Stimulated activated naive CD4-positive, alpha-beta T cell treated with Interleukin-2 at 50 U/mL for 16 hours (primary cell): ENCODE measurements at regions not wholly inside any gene's neighbourhood (a gene's known extent, or its start where the extent isn't known, plus 50 kb on each side); places are given as distances from the start of the nearest gene placed in this dataset.
"Not testable (repeated sequence)": the region's sequence is repeated elsewhere in the genome, so short reads cannot be mapped to it uniquely, and the experiment has no call there.

Source experiments
- DNase-seq: peaks from one replicate; lab custom pipeline; 2025; lab: John Stamatoyannopoulos, UW

DNA sequence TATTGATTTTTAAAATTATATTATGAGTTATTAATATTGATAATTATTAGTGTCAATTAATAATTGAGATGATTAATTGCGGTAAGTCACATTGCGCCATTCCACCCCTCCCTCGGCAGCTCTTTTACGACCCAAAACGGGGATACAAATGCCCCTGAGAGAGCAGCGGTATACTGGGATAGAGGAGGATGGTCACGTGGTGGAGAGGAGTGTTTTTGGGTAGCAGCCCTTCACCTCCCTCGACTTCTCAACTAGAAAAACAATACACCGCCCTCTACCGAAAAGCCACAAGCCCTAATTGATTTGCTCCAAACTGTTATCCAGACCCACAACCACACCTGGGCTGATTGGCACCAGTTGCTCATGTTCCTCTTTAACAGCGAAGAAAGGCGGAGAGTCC, 71.0 kb downstream of the DAPL1 start:
- DNase-seq: not testable (repeated sequence)

DNA sequence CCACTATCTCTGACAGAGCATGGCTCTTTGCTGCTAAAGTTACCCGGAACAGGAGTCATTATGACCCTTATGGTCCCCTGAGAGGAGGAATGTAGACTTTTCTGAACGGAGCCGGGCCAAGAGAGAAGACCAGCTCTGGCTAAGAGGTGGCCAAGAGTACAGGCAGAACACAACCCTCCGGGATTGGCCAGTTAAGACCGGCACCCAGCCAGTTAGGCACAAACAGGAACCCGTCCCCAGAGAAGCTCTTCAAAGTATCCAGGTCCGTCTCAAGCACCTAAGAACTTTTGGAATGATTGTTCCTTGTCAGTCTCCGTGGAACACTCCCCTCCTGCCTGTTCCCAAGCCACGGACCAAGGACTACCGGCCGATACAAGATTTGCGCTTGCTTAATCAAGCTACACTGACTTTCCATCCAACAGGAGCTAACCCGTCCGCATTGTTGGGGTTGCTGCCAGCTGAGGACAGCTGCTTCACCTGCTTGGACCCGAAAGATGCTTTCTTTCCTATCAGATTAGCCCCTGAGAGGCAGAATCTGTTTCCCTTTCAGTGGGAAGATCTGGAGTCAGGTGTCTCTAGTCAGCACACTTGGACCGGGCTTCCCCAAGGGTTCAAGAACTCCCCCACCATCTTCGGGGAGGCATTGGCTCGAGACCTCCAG, 72.5 kb downstream of the DAPL1 start:
- not testable (repeated sequence) for DNase-seq

DNA sequence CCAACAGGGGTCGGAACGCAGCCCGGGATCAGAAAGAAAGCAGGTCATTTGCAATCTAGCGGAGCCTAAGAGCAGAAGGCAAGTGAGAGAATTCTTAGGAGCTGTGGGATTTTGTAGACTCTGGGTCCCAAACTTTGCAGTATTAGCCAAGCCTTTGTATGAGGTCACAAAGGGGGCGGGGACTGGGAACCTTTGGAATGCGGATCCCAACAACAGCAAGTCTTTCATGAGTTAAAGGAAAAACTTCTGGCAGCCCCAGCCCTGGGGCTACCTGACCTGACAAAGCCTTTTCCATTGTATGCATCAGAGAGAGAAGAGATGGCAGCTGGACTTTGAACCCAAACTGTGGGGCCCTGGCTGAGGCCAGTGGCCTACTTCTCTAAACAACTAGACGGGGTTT, 73.3 kb downstream of the DAPL1 start:
- not testable (repeated sequence) for DNase-seq

DNA sequence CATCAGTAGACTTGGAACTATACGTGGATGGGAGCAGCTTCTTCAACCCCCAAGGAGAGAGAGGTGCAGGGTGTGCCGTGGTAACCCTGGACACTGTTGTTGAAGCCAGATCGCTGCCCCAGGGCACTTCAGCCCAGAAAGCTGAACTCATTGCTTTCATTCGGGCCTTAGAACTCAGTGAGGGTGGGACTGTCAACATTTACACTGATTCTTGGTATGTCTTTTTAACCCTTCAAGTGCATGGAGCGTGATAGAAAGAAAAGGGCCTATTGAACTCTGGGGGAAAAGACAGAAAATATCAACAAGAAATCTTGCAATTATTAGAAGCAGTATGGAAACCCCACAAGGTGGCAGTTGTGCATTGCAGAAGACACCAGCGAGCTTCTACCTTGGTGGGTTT, 74.0 kb downstream of the DAPL1 start:
- not testable (repeated sequence) for DNase-seq

DNA sequence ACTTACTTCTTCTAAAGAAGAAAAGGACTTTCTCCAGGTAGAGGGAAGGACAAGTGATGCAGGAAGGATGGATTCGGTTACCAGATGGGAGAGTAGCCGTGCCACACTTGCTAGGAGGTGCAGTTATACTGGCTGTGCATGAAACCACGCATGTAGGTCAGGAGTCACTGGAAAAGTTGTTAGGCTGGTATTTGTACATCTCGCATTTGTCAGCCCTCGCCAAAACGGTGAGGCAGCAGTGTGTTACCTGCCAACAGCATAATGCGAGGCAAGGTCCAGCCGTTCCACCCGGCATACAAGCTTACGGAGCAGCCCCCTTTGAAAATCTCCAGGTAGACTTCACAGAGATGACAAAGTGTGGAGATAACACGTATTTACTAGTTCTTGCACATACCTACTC, 74.5 kb downstream of the DAPL1 start:
- DNase-seq: not testable (repeated sequence)

DNA sequence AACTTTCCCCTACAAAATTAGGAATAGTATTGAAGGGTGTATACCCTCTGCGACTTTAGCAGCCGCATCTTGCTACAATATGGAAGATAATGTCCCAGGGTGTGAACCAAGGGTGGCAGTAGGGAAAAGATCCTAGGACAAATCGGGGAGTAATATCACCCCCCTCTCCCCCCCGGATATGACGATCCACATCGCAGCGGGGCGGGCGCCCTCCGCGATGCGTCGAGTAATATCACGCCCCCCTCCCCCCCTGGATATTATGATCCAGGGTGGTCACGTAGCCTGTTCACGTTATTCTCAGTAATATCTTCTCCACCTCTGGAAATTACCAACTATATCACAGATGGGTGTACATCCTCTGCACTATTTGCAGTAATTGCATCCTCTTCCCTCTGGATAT, 82.9 kb downstream of the DAPL1 start:
- no peak for DNase-seq

DNA sequence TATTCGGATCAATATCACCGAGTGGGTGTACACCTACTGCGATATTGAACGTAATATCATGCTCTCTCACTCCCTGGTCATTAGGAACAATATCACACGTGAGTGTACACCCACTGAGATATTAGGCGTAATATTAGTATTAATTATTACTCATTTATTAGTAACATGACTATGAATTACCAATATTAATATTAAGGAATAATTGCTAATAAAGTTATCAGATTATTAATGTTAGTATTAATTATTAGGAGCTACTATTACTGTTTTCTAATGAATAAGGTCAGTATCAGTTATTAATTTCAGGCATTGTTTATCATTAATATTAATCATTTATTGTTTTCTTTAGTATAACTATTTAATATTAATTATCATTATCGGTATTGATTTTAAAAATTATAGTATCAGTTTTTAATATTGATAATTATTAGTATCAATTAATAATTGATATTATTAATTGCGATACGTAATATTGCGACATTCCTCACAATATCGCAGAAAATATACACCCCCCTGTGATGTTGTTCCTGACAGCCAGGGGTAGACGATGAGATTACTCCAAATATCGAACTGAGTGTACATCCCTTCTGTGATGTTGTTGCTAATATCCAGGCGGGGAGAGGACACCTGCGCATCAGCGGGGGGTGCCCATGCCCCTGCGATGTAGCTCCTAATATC, 84.2 kb downstream of the DAPL1 start:
- DNase-seq: no peak

DNA sequence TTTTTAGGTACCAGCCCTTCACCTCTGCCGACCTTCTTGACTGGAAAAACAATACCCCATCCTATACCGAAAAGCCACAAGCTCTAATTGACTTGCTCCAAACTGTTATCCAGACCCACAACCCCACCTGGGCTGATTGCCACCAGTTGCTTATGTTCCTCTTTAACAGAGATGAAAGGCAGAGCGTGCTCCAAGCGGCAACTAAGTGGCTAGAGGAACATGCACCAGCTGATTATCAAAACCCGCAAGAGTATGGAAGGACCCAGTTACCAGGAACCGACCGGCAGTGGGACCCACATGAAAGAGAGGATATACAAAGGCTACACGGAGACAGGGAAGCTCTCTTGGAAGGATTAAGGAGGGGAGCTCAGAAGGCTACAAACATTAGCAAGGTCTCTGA, 86.1 kb upstream of the TANC1 start:
- no peak for DNase-seq

DNA sequence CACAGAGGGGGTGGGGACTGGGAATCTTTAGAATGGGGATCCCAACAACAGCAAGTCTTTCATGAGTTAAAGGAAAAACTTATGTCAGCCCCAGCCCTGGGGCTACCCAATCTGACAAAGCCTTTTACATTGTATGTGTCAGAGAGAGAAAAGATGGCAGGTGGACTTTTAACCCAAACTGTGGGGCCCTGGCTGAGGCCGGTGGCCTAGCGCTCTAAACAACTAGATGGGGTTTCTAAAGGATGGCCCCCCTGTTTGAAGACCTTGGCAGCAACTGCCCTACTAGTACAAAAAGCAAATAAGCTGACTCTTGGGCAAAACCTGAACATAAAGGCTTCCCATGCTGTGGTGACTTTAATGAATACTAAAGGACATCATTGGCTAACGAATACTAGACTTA, 83.9 kb upstream of the TANC1 start:
- DNase-seq: not testable (repeated sequence)

DNA sequence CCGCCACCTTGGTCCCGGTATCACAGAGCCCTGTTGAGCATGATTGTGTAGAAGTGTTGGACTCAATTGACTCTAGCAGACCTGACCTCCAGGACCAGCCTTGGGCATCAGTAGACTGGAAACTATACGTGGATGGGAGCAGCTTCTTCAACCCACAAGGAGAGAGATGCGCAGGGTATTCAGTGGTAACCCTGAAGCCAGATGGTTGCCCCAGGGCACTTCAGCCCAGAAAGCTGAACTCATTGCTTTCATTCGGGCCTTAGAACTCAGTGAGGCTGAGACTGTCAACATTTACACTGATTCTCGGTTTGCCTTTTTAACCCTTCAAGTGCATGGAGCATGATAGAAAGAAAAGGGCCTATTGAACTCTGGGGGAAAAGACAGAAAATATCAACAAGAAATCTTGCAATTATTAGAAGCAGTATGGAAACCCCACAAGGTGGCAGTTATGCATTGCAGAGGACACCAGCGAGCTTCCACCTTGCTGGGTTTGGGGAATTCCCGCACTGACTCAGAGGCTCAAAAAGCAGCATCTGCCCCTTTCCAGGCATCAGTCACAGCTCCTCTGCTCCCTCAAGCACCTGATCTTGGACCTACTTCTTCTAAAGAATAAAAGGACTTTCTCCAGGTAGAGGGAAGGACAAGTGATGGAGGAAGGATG, 83.3 kb upstream of the TANC1 start:
- peak; percentile 11 for DNase-seq

DNA sequence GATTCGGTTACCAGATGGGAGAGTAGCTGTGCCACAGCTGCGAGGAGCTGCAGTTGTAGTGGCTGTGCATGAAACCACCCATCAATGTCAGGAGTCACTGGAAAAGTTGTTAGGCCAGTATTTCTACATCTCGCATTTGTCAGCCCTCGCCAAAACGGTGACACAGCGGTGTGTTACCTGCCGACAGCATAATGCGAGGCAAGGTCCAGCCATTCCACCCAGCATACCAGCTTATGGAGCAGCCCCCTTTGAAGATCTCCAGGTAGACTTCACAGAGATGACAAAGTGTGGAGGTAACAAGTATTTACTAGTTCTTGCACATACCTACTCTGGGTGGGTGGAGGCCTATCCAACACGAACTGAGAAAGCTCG, 82.8 kb upstream of the TANC1 start:
- not testable (repeated sequence) for DNase-seq

DNA sequence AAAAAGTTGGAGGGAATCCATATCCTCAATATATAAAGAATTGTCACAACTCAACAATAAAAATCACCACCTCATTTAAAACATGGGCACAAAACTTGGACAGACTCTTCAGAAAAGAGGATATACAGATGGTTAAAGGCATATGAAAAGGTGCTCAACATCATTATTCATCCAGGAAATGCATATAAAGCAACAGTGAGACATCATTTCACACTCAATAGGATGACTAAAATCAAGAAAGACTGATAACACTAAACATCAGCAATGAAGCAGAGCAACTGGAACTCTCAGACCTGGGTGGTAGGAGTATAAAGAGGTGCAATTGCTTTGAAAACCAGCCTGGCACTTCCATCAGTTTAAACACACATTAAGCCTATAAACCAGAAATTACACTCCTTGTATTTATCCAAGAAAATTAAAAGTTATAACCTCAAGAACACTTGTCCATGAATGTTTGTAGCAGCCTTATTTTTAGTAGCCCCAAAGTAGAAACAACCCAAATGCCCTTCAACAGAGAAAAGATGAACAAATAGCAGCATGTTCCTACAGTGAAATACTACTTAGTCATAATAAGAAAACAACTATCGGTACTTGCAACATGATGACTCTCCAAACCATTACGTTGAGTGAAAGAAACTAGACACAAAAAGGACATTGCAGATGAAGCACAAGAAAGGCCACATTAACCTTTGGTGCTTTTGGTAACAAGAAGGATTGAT, 79.1 kb upstream of the TANC1 start:
- DNase-seq: no peak

DNA sequence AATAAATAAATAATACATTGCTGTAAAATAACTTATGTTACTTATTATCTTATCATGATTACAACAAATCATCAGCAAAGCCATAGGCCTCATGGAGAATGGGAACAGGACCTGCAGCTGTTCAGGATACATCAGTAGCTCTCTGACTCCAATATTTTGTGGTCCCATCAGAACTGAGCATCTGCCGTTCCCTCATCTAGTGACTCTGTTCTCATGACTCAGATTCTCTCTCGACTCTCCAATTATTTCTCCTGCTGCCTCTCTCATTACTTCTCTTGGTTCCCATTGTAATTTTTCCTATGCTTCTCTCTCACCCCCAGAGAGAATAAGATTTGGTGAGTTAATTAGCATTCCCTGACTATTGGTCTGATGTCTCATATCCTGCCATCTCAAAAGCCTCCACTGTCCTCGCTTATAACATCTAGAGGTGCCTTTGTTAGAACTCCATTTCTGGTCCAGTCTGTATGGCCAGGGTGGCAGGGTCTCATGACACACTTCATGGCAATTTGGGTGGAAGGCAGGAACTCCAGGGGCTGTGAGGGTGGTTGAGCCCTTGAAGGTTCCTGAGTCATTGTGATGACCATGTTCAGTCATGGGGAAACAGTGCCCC, 78.0 kb upstream of the TANC1 start:
- no peak for DNase-seq

DNA sequence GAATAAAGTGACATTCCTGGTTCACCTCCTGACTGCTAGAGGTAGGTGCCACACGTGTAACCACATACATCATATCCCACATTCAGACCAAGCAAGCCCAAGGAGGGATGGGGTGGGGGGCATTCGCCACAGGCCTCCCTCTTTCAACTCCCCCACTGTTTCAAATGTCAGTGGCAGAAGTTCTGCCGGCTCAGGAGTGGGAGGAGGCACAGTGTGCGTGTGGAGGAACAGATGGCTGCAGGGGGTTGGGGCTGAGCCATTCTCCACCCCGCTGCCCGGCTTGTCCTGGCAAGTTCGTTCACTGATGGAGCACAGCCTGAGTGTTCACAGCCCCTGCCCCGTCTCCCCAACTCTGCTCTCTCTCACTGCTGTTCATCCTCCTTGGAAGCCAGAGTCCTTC, 75.4 kb upstream of the TANC1 start:
- no peak for DNase-seq

DNA sequence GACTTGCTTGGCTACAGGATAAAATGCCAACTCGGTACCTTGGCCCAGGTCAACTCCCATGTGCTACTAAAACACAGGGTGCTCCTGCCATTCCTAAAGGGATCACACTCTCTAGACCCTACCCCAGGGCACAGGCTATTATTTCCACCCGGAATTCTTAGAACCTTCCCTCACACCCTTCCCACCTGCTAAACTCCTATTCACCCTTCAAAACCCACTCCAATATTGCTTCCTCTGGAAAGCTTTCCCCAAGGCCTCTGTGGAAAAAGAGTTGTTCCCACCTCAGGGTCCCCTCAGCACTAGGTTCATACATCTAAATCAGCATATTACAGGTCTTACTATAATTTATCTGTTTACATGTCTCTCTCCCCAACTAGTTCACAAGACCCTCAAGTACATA, 75.0 kb upstream of the TANC1 start:
- DNase-seq: no peak

DNA sequence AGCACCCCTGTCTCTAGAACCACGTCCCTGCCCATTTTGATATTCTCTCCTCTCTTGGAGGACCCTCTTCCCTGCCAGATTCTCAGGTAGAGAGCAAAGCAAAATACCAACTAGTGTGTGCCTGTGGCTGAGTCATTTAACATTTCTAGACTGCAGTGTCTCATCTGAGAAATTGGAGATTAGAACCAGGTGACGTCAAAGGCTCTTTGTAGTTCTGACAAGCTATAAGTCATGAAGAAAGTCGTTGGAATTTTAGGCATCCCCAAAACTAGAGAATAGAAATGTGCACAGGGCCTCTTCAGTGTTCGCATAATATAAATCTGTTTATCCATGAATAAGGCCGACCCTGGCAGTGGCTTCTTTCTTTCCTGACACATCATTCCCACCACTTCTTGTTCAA, 74.4 kb upstream of the TANC1 start:
- DNase-seq: no peak

DNA sequence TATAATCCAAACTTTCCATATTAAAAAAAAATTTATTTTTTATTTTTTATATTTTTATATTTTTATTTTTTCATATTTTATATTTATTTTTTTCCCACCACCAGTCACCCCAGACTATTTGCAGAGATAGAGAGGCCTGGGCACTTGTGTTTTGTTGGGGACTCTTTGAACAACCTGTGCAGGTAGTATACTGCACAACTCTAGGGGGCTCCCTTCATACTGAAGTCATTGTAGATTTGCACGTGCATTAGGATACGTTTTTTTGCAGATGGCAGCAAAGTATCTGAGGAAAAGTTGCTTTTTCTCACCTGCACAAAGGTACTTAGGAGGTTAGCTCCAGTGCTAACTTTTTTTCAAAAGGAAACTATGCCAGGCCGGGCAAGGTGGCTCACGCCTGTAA, 73.9 kb upstream of the TANC1 start:
- no peak for DNase-seq

DNA sequence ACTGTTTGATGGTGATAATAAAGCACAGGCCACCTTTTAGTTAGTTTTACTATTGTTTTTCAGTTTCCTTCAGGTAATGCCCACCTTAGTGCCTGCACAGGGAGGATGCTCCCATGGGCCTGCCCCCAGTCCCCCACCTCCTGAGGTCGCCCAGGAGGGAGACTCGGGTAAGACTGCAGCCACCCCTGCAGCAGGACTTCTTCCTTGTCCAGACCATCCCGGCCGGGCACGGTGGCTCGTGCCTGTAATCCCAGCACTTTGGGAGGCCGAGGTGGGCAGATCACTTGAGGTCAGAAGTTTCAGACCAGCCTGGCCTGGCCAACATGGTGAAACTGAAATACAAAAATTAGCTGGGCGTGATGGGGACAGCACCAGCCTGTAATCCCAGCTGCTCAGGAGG, 68.1 kb upstream of the TANC1 start:
- no peak for DNase-seq

DNA sequence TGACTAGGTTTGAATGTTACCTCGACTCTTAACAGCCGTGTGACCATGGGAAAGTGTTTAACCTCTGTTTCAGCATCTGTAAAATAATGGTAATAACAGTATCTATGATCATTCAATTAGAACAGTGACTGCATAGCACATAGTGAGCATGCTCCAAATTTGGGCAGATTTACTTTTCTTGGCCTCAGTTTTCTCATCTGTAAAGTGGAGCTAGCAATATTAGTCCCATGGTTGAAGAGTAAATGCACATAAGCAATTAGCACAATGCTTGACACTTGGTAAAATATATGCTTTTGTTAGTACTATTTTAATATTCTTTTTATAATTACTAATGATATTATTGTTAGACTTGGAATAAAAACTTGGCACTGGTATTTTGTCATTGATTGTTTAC, 66.4 kb upstream of the TANC1 start:
- DNase-seq: no peak

DNA sequence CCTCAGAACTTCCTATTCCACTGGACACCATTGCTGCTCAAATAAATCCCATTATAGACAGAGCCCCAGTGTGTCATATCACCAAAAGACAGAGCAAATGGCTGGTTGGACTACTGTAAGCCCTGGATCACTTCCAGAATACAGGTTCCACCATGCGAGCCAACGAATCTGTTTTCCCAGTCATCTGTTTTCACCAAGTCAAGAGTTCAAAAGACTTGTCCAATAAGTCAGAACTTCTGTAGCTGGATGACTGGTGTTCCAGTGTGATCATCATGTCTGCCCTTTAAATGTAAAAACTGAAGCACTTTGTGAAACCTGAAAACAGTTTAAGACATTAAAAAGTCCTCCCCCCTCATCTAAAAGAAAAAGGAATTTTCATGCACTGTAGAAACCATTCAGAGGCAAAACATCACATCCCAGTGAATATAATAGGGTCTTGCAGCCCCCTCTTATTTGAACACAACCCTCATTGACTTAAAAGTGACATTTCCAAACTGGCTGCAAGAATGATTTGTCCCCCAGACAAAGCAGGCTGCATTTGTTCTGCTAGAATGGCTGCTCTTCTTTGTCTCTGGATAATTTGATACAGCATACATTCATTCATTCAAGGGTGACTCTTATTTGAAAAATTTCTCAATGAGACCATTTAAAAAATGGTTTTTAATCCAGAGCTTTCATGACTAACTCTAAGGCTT, 64.6 kb upstream of the TANC1 start:
- no peak for DNase-seq

DNA sequence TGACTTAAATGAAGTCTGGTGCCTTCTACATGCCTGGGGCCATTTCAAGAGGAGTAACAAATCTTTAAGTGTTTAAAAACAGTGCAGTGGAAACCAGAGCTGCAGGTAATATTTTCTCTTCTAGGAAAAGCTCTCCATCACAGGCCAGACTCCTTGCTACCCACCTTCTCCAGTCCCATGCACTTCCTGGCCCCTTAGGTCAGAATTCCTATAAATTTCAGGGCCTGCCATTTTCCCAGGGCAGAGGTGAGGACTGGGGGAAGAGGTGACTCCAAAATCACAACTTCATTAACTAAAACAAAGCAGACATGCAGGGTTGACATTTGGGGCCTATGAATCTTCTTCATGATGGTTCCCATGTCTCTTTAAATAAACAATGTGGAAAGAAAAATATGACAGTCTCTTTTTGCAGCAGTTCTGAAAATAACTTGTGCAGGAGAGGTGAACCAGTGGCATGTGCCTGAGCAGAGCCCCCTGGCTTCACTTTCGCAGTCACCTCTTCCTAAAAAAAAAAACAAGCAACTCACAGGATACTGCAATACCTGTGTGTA, 63.7 kb upstream of the TANC1 start:
- no peak for DNase-seq

DNA sequence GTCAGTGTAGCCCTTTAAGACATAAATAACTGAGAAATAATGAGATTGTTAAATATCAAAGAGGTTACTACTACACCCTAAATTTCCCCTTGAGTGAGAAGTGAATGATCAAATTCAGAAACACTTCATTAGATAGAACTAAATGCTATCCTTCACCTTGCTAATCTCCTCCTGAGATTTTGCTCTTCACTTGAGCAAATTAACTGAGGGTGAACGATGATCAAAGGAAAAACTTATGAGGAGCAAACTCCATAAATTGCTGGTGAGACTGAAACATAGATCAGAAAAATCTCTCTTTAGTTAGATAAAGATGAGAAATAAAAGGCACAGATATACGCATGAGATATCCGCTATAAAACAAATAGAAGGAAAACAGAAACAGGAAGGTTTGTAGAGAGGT, 63.1 kb upstream of the TANC1 start:
- no peak for DNase-seq
